Body of pancreas (tissue), 4 donors: ENCODE measurements at regions not wholly inside any gene's neighbourhood (a gene's known extent, or its start where the extent isn't known, plus 50 kb on each side); places are given as distances from the start of the nearest gene placed in this dataset.

Experiments used
- CTCF ChIP-seq, 7 experiments: fragments of 450-650 bp in 4 of 7; fragments of 200-600 bp in 3 of 7; sonication (generic) in 3 of 7; IDR thresholded peaks; one replicate each; pipeline ENCODE4 v1.5.1; 2016 to 2019; ENCODE audit warnings: antibody characterized with exemption in 7 of 7
- POLR2A ChIP-seq, 3 donors: fragments of 450-650 bp; IDR thresholded peaks; one replicate each; pipeline ENCODE4 v1.6.1; 2016; ENCODE audit warnings: antibody characterized with exemption in 3 of 3, mild to moderate bottlenecking in 2 of 3

- TF ChIP-seq CTCF (IDR thresholded peaks at IDR 0.05) (no peak), POLR2A (IDR thresholded peaks at IDR 0.05) (no peak)
Measured at GRCh38 chr12:42910656-42911055, 321.1 kb upstream of the PRICKLE1 start.
